ENCODE measurements at regions not wholly inside any gene's neighbourhood (a gene's known extent, or its start where the extent isn't known, plus 50 kb on each side); places are given as distances from the start of the nearest gene placed in this dataset.

DNA sequence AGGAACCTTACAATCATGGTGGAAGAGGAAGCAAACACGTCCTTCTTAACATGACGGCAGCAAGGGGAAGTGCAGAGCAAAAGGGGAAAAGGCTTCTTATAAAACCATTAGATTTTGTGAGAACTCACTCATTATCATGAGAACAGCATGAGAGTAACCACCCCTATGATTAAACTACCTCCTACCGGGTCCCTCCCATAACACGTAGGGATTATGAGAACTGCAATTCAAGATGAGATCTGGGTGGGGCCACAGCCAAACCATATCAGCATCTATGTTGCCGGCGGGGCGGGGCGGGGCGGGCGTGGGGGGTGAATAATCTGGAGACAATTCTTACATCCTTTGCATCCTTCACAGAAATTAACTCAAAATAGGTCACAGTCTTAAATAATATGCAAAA is 58.8 kb upstream of the GFPT2 start:
- no peaks in the 10 kb centered on the region for H3K27me3 ChIP-seq (ENCODE audit: control insufficient read depth, insufficient read depth, low read length, poor library complexity, severe bottlenecking)
- TF ChIP-seq, protein P1, sequence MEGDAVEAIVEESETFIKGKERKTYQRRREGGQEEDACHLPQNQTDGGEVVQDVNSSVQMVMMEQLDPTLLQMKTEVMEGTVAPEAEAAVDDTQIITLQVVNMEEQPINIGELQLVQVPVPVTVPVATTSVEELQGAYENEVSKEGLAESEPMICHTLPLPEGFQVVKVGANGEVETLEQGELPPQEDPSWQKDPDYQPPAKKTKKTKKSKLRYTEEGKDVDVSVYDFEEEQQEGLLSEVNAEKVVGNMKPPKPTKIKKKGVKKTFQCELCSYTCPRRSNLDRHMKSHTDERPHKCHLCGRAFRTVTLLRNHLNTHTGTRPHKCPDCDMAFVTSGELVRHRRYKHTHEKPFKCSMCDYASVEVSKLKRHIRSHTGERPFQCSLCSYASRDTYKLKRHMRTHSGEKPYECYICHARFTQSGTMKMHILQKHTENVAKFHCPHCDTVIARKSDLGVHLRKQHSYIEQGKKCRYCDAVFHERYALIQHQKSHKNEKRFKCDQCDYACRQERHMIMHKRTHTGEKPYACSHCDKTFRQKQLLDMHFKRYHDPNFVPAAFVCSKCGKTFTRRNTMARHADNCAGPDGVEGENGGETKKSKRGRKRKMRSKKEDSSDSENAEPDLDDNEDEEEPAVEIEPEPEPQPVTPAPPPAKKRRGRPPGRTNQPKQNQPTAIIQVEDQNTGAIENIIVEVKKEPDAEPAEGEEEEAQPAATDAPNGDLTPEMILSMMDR (conservative IDR thresholded peaks at IDR 0.05) = no peak
- no peaks in the 10 kb centered on the region for H3K4me1 ChIP-seq (ENCODE audit: control insufficient read depth, insufficient read depth, low read length)
- no peak overlapping the region for H3K27ac ChIP-seq (ENCODE audit: low read depth, low read length)
- H3K9ac ChIP-seq (ENCODE audit: extremely low read depth, low read length, poor library complexity, severe bottlenecking) = no peak overlapping the region
- no peaks in the 10 kb centered on the region for H3K9me3 ChIP-seq (ENCODE audit: control insufficient read depth, low read length)
- no peak overlapping the region for H3K27ac Mint-ChIP-seq
- no peaks in the 10 kb centered on the region for H3K27me3 Mint-ChIP-seq (ENCODE audit: insufficient read depth)
- H3K4me3 Mint-ChIP-seq = no peak overlapping the region
- no peaks in the 10 kb centered on the region for H3K36me3 Mint-ChIP-seq (ENCODE audit: low read depth)
- WGBS, 2 experiments (ENCODE audit: insufficient coverage in 1 of 2, insufficient read length in 1 of 2) = 93 to 100% methylated on average over 1 to 10 of the region's 10 CpGs
- H3K4me3 ChIP-seq (ENCODE audit: low read length) = no peak overlapping the region
- H3K36me3 ChIP-seq (ENCODE audit: control insufficient read depth, insufficient read depth, low read length) = no peaks in the 10 kb centered on the region
- peaks cover 2% of the 10 kb centered on the region for H3K4me1 Mint-ChIP-seq
- DNase-seq = no peak
- peaks cover 6% of the 10 kb centered on the region for H3K9me3 Mint-ChIP-seq

DNA sequence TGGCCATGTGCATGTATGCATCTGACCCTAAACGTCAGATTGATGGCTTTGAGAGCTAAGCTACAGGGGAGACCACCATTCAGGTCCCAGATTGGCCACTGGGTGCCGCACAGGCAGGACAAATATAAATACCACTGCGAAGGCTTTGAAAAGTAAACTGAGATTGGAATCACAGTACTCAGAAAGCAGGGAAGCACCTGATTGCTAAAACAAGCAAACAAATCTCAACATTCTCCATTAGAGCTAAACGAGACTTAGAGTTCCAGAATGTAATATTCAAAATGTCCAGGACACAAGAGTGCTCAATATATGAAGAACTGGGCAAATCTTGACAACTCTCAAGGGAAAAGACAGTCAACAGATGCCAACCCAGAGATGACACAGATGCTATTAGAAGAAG is 61.0 kb upstream of the GFPT2 start:
- DNase-seq = no peak
- Histone ChIP-seq H3K4me3 (ENCODE audit: low read length) (no peak overlapping the region), H3K27me3 (ENCODE audit: control insufficient read depth, insufficient read depth, low read length, poor library complexity, severe bottlenecking) (no peaks in the 10 kb centered on the region), H3K9ac (ENCODE audit: extremely low read depth, low read length, poor library complexity, severe bottlenecking) (no peak overlapping the region), H3K27ac (ENCODE audit: low read depth, low read length) (no peak overlapping the region), H3K4me1 (ENCODE audit: control insufficient read depth, insufficient read depth, low read length) (no peaks in the 10 kb centered on the region), H3K9me3 (ENCODE audit: control insufficient read depth, low read length) (no peaks in the 10 kb centered on the region), H3K36me3 (ENCODE audit: control insufficient read depth, insufficient read depth, low read length) (no peaks in the 10 kb centered on the region)
- Mint-ChIP-seq H3K27me3 (ENCODE audit: insufficient read depth) (no peaks in the 10 kb centered on the region), H3K9me3 (peaks cover 6% of the 10 kb centered on the region), H3K4me1 (peaks cover 3% of the 10 kb centered on the region), H3K36me3 (ENCODE audit: low read depth) (no peaks in the 10 kb centered on the region), H3K4me3 (no peak overlapping the region), H3K27ac (no peak overlapping the region)
- TF ChIP-seq, protein P1 (conservative IDR thresholded peaks at IDR 0.05) = no peak
- 93 to 94% methylated on average over 4 of the region's 4 CpGs for WGBS, 2 experiments (ENCODE audit: insufficient coverage in 1 of 2, insufficient read length in 1 of 2)

DNA sequence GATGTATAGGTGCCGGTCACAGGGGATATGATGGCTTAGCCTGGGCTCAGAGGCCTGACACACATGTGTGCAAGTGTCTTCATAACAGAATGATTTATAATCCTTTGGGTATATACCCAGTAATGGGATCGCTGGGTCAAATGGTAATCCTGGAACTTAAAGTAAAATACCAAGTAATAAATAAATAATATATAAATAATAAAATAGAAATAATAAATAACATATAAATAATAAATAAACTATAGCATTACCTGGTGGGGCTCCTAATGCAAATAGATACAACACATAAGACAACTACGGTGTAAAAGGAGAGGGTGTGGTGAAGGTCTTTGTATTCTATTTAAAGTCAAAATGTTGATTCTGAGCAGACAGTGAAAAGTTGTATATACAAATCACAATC is 68.5 kb upstream of the GFPT2 start:
- H3K4me1 Mint-ChIP-seq = peaks cover 3% of the 10 kb centered on the region
- DNase-seq = no peak
- Histone ChIP-seq H3K27me3 (ENCODE audit: control insufficient read depth, insufficient read depth, low read length, poor library complexity, severe bottlenecking) (no peaks in the 10 kb centered on the region), H3K4me3 (ENCODE audit: low read length) (no peak overlapping the region), H3K9me3 (ENCODE audit: control insufficient read depth, low read length) (no peaks in the 10 kb centered on the region), H3K36me3 (ENCODE audit: control insufficient read depth, insufficient read depth, low read length) (no peaks in the 10 kb centered on the region), H3K4me1 (ENCODE audit: control insufficient read depth, insufficient read depth, low read length) (no peaks in the 10 kb centered on the region), H3K9ac (ENCODE audit: extremely low read depth, low read length, poor library complexity, severe bottlenecking) (no peak overlapping the region), H3K27ac (ENCODE audit: low read depth, low read length) (no peak overlapping the region)
- no peaks in the 10 kb centered on the region for H3K27me3 Mint-ChIP-seq (ENCODE audit: insufficient read depth)
- no peaks in the 10 kb centered on the region for H3K36me3 Mint-ChIP-seq (ENCODE audit: low read depth)
- no peak overlapping the region for H3K27ac Mint-ChIP-seq
- peaks cover 2% of the 10 kb centered on the region for H3K9me3 Mint-ChIP-seq
- TF ChIP-seq, protein P1 (conservative IDR thresholded peaks at IDR 0.05) = no peak
- WGBS, 2 experiments (ENCODE audit: insufficient coverage in 1 of 2, insufficient read length in 1 of 2) = 86 to 93% methylated on average over 1 of the region's 3 CpGs
- H3K4me3 Mint-ChIP-seq = no peak overlapping the region
